ENCODE measurements at regions not wholly inside any gene's neighbourhood (a gene's known extent, or its start where the extent isn't known, plus 50 kb on each side); places are given as distances from the start of the nearest gene placed in this dataset.

DNA sequence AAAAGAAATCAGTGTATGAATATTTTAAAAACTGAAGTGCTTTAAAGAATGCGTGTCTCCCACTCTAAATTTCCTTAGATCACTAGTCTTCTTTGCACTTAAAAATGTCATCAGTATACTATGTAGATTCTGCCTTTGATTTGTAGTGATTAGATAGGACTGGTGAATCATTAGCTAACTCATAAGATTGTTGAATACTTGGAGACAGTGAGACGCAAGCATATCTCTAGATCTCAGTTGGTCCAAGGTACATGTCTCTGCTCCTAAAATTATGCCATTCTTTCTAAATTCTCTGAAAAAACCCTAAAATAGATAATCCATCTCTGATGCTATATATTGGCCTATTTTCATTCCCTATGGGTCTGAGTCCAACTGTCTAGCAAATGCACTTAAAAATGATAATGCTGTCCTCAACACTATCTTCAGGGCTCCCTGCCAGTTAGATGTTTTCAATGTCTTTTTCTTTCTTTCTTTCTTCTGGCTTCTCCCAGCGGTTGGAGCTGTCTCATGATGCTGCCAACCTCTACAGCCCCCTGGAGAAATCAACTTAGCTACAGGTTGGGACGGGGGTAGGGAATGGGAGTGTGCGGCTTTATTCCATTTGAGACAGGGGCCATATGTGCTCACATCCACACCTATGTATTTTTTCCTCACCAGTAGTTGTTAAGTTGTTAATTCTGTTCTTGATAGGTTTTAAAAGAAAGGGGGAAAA is 301.0 kb downstream of the NDFIP2 start:
- Mint-ChIP-seq H3K4me1 (peaks cover 32% of the 10 kb centered on the region), H3K27me3 (ENCODE audit: low read depth) (no peaks in the 10 kb centered on the region), H3K9me3 (no peaks in the 10 kb centered on the region), H3K27ac (peak overlapping the region; percentile 79), H3K4me3 (peak overlapping the region; percentile 5; the same call in 1 of the 2 replicates), H3K36me3 (no peaks in the 10 kb centered on the region)
- ChIA-PET CTCF (interaction anchor here (0.6 kb wide), 1 partner anchor 29 kb away, joined by 4 read pairs; no protein-coding TSS in a partner anchor), POLR2A (interaction anchor here (0.6 to 1.4 kb wide), 2 partner anchors 557 to 559 kb away, joined by 3 to 7 read pairs; partner anchors contain the start of gene SPRY2)
- ATAC-seq (peak; percentile 6; the same call in 1 of the 2 replicates), DNase-seq (ENCODE audit: low spot score) (no peak)
- TF ChIP-seq SP1 (CRISPR knock-in tag; conservative IDR thresholded peaks at IDR 0.05) (no peak), NFYB (CRISPR knock-in tag; conservative IDR thresholded peaks at IDR 0.05; ENCODE audit: low read depth) (no peak), ZBTB43 (CRISPR knock-in tag; IDR thresholded peaks at IDR 0.05) (no peak), ZNF219 (CRISPR knock-in tag; IDR thresholded peaks at IDR 0.05; ENCODE audit: borderline replicate concordance) (no peak), NFE2L1 (CRISPR knock-in tag; IDR thresholded peaks at IDR 0.05) (no peak), SOX15 (CRISPR knock-in tag; IDR thresholded peaks at IDR 0.05) (no peak), ARID4B (CRISPR knock-in tag; IDR thresholded peaks at IDR 0.05; ENCODE audit: borderline replicate concordance) (no peak), RORB (CRISPR knock-in tag; IDR thresholded peaks at IDR 0.05) (no peak), EMX1 (CRISPR knock-in tag; IDR thresholded peaks at IDR 0.05) (no peak), TEAD1 (CRISPR knock-in tag; IDR thresholded peaks at IDR 0.05) (no peak), ZNF423 (CRISPR knock-in tag; IDR thresholded peaks at IDR 0.05) (no peak)
- TF ChIP-seq, protein P1, sequence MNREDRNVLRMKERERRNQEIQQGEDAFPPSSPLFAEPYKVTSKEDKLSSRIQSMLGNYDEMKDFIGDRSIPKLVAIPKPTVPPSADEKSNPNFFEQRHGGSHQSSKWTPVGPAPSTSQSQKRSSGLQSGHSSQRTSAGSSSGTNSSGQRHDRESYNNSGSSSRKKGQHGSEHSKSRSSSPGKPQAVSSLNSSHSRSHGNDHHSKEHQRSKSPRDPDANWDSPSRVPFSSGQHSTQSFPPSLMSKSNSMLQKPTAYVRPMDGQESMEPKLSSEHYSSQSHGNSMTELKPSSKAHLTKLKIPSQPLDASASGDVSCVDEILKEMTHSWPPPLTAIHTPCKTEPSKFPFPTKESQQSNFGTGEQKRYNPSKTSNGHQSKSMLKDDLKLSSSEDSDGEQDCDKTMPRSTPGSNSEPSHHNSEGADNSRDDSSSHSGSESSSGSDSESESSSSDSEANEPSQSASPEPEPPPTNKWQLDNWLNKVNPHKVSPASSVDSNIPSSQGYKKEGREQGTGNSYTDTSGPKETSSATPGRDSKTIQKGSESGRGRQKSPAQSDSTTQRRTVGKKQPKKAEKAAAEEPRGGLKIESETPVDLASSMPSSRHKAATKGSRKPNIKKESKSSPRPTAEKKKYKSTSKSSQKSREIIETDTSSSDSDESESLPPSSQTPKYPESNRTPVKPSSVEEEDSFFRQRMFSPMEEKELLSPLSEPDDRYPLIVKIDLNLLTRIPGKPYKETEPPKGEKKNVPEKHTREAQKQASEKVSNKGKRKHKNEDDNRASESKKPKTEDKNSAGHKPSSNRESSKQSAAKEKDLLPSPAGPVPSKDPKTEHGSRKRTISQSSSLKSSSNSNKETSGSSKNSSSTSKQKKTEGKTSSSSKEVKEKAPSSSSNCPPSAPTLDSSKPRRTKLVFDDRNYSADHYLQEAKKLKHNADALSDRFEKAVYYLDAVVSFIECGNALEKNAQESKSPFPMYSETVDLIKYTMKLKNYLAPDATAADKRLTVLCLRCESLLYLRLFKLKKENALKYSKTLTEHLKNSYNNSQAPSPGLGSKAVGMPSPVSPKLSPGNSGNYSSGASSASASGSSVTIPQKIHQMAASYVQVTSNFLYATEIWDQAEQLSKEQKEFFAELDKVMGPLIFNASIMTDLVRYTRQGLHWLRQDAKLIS (CRISPR knock-in tag; IDR thresholded peaks at IDR 0.05; ENCODE audit: borderline replicate concordance), result no peak
- TF ChIP-seq, protein P2, sequence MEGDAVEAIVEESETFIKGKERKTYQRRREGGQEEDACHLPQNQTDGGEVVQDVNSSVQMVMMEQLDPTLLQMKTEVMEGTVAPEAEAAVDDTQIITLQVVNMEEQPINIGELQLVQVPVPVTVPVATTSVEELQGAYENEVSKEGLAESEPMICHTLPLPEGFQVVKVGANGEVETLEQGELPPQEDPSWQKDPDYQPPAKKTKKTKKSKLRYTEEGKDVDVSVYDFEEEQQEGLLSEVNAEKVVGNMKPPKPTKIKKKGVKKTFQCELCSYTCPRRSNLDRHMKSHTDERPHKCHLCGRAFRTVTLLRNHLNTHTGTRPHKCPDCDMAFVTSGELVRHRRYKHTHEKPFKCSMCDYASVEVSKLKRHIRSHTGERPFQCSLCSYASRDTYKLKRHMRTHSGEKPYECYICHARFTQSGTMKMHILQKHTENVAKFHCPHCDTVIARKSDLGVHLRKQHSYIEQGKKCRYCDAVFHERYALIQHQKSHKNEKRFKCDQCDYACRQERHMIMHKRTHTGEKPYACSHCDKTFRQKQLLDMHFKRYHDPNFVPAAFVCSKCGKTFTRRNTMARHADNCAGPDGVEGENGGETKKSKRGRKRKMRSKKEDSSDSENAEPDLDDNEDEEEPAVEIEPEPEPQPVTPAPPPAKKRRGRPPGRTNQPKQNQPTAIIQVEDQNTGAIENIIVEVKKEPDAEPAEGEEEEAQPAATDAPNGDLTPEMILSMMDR (IDR thresholded peaks at IDR 0.05), result no peak
- TF ChIP-seq, protein P3, sequence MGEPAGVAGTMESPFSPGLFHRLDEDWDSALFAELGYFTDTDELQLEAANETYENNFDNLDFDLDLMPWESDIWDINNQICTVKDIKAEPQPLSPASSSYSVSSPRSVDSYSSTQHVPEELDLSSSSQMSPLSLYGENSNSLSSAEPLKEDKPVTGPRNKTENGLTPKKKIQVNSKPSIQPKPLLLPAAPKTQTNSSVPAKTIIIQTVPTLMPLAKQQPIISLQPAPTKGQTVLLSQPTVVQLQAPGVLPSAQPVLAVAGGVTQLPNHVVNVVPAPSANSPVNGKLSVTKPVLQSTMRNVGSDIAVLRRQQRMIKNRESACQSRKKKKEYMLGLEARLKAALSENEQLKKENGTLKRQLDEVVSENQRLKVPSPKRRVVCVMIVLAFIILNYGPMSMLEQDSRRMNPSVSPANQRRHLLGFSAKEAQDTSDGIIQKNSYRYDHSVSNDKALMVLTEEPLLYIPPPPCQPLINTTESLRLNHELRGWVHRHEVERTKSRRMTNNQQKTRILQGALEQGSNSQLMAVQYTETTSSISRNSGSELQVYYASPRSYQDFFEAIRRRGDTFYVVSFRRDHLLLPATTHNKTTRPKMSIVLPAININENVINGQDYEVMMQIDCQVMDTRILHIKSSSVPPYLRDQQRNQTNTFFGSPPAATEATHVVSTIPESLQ (CRISPR knock-in tag; IDR thresholded peaks at IDR 0.05), result no peak
- TF ChIP-seq, protein P4, sequence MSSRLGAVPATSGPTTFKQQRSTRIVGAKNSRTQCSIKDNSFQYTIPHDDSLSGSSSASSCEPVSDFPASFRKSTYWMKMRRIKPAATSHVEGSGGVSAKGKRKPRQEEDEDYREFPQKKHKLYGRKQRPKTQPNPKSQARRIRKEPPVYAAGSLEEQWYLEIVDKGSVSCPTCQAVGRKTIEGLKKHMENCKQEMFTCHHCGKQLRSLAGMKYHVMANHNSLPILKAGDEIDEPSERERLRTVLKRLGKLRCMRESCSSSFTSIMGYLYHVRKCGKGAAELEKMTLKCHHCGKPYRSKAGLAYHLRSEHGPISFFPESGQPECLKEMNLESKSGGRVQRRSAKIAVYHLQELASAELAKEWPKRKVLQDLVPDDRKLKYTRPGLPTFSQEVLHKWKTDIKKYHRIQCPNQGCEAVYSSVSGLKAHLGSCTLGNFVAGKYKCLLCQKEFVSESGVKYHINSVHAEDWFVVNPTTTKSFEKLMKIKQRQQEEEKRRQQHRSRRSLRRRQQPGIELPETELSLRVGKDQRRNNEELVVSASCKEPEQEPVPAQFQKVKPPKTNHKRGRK (CRISPR knock-in tag; IDR thresholded peaks at IDR 0.05; ENCODE audit: borderline replicate concordance), result no peak
